Neuronal stem cell (in vitro differentiated cells): ENCODE measurements at regions not wholly inside any gene's neighbourhood (a gene's known extent, or its start where the extent isn't known, plus 50 kb on each side); places are given as distances from the start of the nearest gene placed in this dataset.
"Not testable (repeated sequence)": the region's sequence is repeated elsewhere in the genome, so short reads cannot be mapped to it uniquely, and the experiment has no call there.

Experiments
- DNase-seq: peaks from one replicate; pipeline ENCODE4 v3.0.0-alpha.2; 2013; ENCODE audit warnings: low spot score
- H2AFZ ChIP-seq: one replicate; pipeline ENCODE4 v1.6.1; 2013; ENCODE audit warnings: mild to moderate bottlenecking, low read length, inconsistent platforms
- H2AK5ac ChIP-seq: 2 replicates; pipeline ENCODE4 v1.6.1; 2013; ENCODE audit warnings: low read depth, mild to moderate bottlenecking, inconsistent platforms, low read length, moderate library complexity, mixed read lengths
- H2BK120ac ChIP-seq: 2 replicates; pipeline ENCODE4 v1.6.1; 2013; ENCODE audit warnings: low read depth, mild to moderate bottlenecking, inconsistent platforms, low read length, moderate library complexity, mixed read lengths
- H2BK12ac ChIP-seq: one replicate; pipeline ENCODE4 v1.6.1; 2013; ENCODE audit warnings: low read length, inconsistent platforms
- H2BK15ac ChIP-seq: 2 replicates; pipeline ENCODE4 v1.6.1; 2013; ENCODE audit warnings: mild to moderate bottlenecking, low read length, inconsistent platforms, mixed read lengths
- H2BK5ac ChIP-seq: one replicate; pipeline ENCODE4 v1.6.1; 2013; ENCODE audit warnings: inconsistent platforms, mild to moderate bottlenecking, low read length, moderate library complexity
- H3K14ac ChIP-seq: one replicate; pipeline ENCODE4 v1.6.1; 2013; ENCODE audit warnings: low read length, inconsistent platforms
- H3K18ac ChIP-seq: 2 replicates; pipeline ENCODE4 v1.6.1; 2013; ENCODE audit warnings: low read length, inconsistent platforms
- H3K23ac ChIP-seq: 2 replicates; pipeline ENCODE4 v1.6.1; 2013; ENCODE audit warnings: low read depth, mild to moderate bottlenecking, mixed read lengths, low read length, inconsistent platforms; ENCODE audit not compliant: poor library complexity
- H3K27ac ChIP-seq: replicated peaks from 3 replicates; pipeline ENCODE4 v1.5.1; 2013; ENCODE audit warnings: low read length, inconsistent platforms
- H3K27me3 ChIP-seq, 3 experiments: 2 replicates each; pipeline ENCODE4 v1.6.1; 2013; ENCODE audit warnings: low read length in 3 of 3, mild to moderate bottlenecking in 2 of 3, inconsistent platforms in 1 of 3, low read depth in 1 of 3, mixed read lengths in 1 of 3, moderate library complexity in 1 of 3; ENCODE audit not compliant: control insufficient read depth in 3 of 3, insufficient read depth in 3 of 3
- H3K36me3 ChIP-seq, 2 donors: replicated peaks in 1 of 2; 2 replicates each; pipeline ENCODE4 v1.6.1; 2013; ENCODE audit warnings: low read length in 2 of 2; ENCODE audit not compliant: control insufficient read depth in 2 of 2, insufficient read depth in 2 of 2
- H3K4ac ChIP-seq: 2 replicates; pipeline ENCODE4 v1.6.1; 2013; ENCODE audit warnings: inconsistent platforms, mild to moderate bottlenecking, low read length, moderate library complexity
- H3K4me1 ChIP-seq, 2 donors: 1 replicate in 1 of 2; 2 replicates in 1 of 2; pipeline ENCODE4 v1.6.1; 2013; ENCODE audit warnings: low read length in 2 of 2, low read depth in 1 of 2; ENCODE audit not compliant: control insufficient read depth in 2 of 2, insufficient read depth in 1 of 2
- H3K4me2 ChIP-seq: one replicate; pipeline ENCODE4 v1.6.1; 2013; ENCODE audit warnings: mild to moderate bottlenecking, low read length, inconsistent platforms; ENCODE audit not compliant: insufficient read depth, poor library complexity, severe bottlenecking
- H3K4me3 ChIP-seq, 2 donors: 2 replicates each; pipeline ENCODE4 v1.5.1; 2013; ENCODE audit warnings: low read length in 2 of 2, mild to moderate bottlenecking in 2 of 2, inconsistent platforms in 1 of 2, moderate library complexity in 1 of 2
- H3K79me1 ChIP-seq: one replicate; pipeline ENCODE4 v1.6.1; 2013; ENCODE audit warnings: low read depth, mild to moderate bottlenecking, inconsistent platforms, low read length, moderate library complexity
- H3K9ac ChIP-seq: one replicate; pipeline ENCODE4 v1.6.1; 2013; ENCODE audit warnings: mild to moderate bottlenecking, low read depth, low read length, inconsistent platforms; ENCODE audit not compliant: poor library complexity
- H3K9me3 ChIP-seq, 2 donors: replicated peaks in 1 of 2; 2 replicates each; pipeline versions ENCODE3 to v1.6.1; 2013; ENCODE audit warnings: low read length in 2 of 2, mild to moderate bottlenecking in 2 of 2, inconsistent platforms in 1 of 2, low read depth in 1 of 2, mixed read lengths in 1 of 2, moderate library complexity in 1 of 2; ENCODE audit not compliant: control insufficient read depth in 2 of 2, insufficient read depth in 1 of 2
- H4K8ac ChIP-seq: one replicate; pipeline ENCODE4 v1.6.1; 2013; ENCODE audit warnings: low read depth, mild to moderate bottlenecking, inconsistent platforms, low read length, moderate library complexity
- H4K91ac ChIP-seq: one replicate; pipeline ENCODE4 v1.6.1; 2013; ENCODE audit warnings: low read length, low read depth, mild to moderate bottlenecking, inconsistent platforms; ENCODE audit not compliant: poor library complexity
- WGBS, 2 donors: extraction: QIAGEN DNeasy Blood & Tissue Kit; methylation state at CpG; one replicate each; pipeline ENCODE4 v1.1.7; 2013; ENCODE audit warnings: missing lambda C conversion rate in 2 of 2, mixed read lengths in 1 of 2; ENCODE audit not compliant: insufficient read length in 2 of 2, insufficient replicate concordance in 1 of 2; ENCODE audit errors: extremely low coverage in 2 of 2; 5-methylcytosine and 5-hydroxymethylcytosine counted together

DNA sequence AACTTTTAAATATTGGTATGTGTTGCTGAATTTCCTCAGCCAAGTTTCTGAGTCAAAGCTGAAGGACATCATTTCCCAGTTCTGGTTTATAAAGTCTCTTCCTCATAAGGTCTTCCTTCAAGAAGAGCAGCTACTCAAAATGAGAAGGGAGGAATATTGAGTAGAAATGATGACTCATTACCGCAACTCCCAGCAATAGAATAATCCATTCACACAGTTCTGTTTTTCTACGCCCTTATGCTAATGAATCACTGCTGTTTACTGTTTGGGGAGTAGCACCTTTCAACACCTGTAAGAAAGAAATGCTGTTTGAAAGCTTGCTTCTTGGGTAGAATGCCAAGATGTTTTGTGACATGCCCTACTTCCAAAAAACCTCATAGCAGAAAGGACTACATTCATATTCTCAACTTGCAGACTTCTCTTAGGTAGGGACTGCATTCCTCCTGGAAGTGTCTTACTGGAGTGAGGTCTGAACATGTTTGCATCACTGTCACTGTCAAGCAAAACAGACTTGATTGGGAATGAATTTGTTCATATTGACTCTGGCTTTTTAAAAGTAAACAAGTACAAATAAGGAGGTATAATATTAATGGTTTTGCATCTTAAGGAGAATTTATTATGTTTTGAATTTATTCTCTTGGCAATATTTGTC lies 147.2 kb upstream of the BANK1 start:
- Histone ChIP-seq H3K4me3 (no peak overlapping the region), H3K18ac (no peak overlapping the region), H2BK15ac (no peak overlapping the region), H4K91ac (no peak overlapping the region), H3K4ac (no peak overlapping the region), H2BK120ac (no peak overlapping the region), H2AK5ac (no peak overlapping the region), H2BK5ac (no peak overlapping the region), H3K79me1 (no peaks in the 10 kb centered on the region), H3K36me3 (no peaks in the 10 kb centered on the region), H4K8ac (no peak overlapping the region), H3K4me2 (no peak overlapping the region), H3K27me3 (no peaks in the 10 kb centered on the region), H2BK12ac (no peak overlapping the region), H3K9ac (no peak overlapping the region), H3K9me3 (no peaks in the 10 kb centered on the region), H3K23ac (no peak overlapping the region), H3K4me1 (peaks cover 0 to 3% of the 10 kb centered on the region in 2 donors), H3K14ac (no peak overlapping the region), H3K27ac (no peak overlapping the region), H2AFZ (no peak overlapping the region)
- DNase-seq = no peak
- no CpG with 5 or more reads among the region's 2 CpGs for WGBS, 2 donors

DNA sequence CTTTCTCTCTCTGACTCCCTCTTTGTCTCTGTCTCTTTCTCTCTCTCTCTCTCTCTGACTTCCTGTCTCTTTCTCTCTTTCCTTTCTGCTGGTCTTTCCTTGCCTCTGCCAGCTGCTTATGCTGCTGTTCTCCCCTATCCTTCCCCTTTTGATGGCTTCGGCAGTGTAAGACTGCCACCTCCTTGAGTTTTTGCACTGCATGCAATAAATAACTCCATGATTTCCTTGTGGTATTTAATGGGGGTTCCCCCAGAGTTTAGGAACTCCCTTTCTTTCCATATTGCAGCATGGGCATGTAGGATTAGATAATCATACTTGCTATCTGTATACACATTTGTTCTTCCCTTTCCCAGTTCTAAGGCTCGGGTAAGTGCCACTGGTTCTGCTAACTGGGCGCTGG lies 157.8 kb upstream of the BANK1 start:
- not testable (repeated sequence) for H3K27ac ChIP-seq, H3K4me2 ChIP-seq, H4K91ac ChIP-seq, H2BK12ac ChIP-seq, H2BK15ac ChIP-seq, H3K4me1 ChIP-seq, H2AK5ac ChIP-seq, DNase-seq, H2BK120ac ChIP-seq, H3K14ac ChIP-seq, H3K9ac ChIP-seq, H2AFZ ChIP-seq, H3K23ac ChIP-seq, H3K9me3 ChIP-seq, H3K18ac ChIP-seq, H3K36me3 ChIP-seq, H3K79me1 ChIP-seq, H2BK5ac ChIP-seq, H4K8ac ChIP-seq, H3K4me3 ChIP-seq, H3K27me3 ChIP-seq, H3K4ac ChIP-seq
- WGBS, 2 donors = no CpG with 5 or more reads among the region's 3 CpGs

DNA sequence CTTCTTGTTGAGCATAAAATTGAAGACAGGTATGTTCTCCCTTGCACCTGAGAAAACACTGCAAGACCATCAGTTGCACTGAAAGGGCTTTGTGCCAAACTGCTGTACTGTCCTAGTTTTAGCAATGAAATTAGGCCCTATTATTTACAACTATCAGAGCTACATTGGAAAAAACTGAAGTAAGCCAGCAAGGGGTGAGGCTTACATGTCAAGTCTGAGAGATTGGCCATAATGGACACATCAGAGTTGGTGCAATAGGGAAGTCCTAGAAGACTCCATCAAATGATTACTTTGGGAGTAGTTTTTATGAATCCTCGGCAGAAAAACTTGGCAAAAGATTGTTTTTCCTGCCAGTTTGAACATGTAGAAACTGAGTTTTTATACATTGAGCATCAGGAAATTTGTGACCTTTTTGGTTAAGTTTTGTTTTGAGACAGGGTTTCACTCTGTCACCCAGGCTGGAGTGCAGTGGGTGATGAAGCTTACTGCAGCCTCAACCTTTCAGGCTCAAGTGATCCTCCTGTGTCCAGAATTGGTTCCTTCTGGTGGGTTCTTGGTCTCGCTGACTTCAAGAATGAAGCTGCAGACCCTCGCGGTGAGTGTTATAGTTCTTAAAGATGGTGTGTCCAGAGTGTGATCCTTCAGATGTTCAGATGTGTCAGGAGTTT lies 160.1 kb upstream of the BANK1 start:
- no CpG with 5 or more reads among the region's 4 CpGs for WGBS, 2 donors
- Histone ChIP-seq H2BK15ac (no peak overlapping the region), H3K27ac (no peak overlapping the region), H3K18ac (no peak overlapping the region), H4K8ac (no peak overlapping the region), H2BK12ac (no peak overlapping the region), H3K23ac (no peak overlapping the region), H2AFZ (no peak overlapping the region), H3K4me3 (no peak overlapping the region), H3K9me3 (no peaks in the 10 kb centered on the region), H4K91ac (no peak overlapping the region), H3K14ac (no peak overlapping the region), H3K4me1 (no peaks in the 10 kb centered on the region), H3K4ac (no peak overlapping the region), H3K4me2 (no peak overlapping the region), H2BK5ac (no peak overlapping the region), H3K27me3 (no peaks in the 10 kb centered on the region), H3K36me3 (no peaks in the 10 kb centered on the region), H2AK5ac (no peak overlapping the region), H3K9ac (no peak overlapping the region), H2BK120ac (no peak overlapping the region), H3K79me1 (no peaks in the 10 kb centered on the region)
- no peak for DNase-seq

DNA sequence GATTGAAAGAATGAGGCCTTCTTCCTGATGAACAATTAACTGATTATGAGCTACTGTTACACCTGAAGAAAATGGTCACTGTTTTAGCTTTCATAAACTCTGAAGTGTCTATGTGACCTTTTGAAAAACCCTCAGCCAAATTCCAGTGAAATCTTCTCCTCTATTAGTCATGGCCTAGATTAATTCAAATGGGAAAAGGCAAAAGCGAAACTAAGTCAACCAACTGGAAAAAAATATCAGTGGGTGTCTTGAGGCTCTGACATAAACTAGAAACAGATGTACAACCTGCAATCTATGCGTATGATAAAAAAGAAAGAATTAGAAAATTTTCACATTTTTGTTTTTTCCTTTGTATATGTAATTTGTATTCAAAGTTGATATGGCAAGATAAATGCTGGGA lies 169.4 kb upstream of the BANK1 start:
- no peaks in the 10 kb centered on the region for H3K9me3 ChIP-seq
- H3K14ac ChIP-seq = no peak overlapping the region
- no peak overlapping the region for H3K27ac ChIP-seq
- H3K36me3 ChIP-seq = no peaks in the 10 kb centered on the region
- H4K91ac ChIP-seq = no peak overlapping the region
- no peak overlapping the region for H2BK12ac ChIP-seq
- H3K4ac ChIP-seq = no peak overlapping the region
- H2BK15ac ChIP-seq = no peak overlapping the region
- no peaks in the 10 kb centered on the region for H3K79me1 ChIP-seq
- DNase-seq = no peak
- H3K23ac ChIP-seq = no peak overlapping the region
- WGBS, 2 donors = no CpG with 5 or more reads among the region's 2 CpGs
- no peak overlapping the region for H2BK120ac ChIP-seq
- no peak overlapping the region for H3K9ac ChIP-seq
- H4K8ac ChIP-seq = no peak overlapping the region
- no peak overlapping the region for H3K4me3 ChIP-seq
- H3K27me3 ChIP-seq = no peaks in the 10 kb centered on the region
- H3K4me2 ChIP-seq = no peak overlapping the region
- no peaks in the 10 kb centered on the region for H3K4me1 ChIP-seq
- no peak overlapping the region for H2BK5ac ChIP-seq
- no peak overlapping the region for H2AFZ ChIP-seq
- no peak overlapping the region for H2AK5ac ChIP-seq
- H3K18ac ChIP-seq = no peak overlapping the region
